ENCODE measurements at regions not wholly inside any gene's neighbourhood (a gene's known extent, or its start where the extent isn't known, plus 50 kb on each side); places are given as distances from the start of the nearest gene placed in this dataset.

DNA sequence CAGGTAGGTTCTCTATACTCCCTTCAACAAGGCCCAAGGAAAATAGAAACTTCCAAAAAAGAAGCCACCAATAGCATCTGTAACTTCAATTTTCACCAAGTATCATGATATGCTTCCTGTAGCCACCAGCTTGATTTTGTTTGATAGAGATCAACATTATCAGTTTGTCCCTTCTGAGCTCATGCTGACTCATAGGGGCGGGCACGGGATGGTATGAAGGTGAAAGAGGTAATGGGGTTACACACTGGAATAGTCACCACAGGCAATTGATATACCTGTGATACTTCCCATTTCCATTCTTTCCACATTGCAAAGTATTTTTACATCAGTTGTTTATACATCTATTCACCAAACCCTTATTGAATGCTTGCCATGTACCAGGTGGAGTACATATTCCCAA is 134.1 kb downstream of the KCNA5 start:
- Histone ChIP-seq H3K27ac (ENCODE audit: insufficient read depth, low read depth, low read length) (no peak overlapping the region), H3K79me2 (ENCODE audit: control insufficient read depth, insufficient read depth, low read length) (no peaks in the 10 kb centered on the region), H2AFZ (ENCODE audit: low read depth, low read length) (no peak overlapping the region), H3K27me3 (ENCODE audit: control insufficient read depth in 2 of 2, insufficient read depth in 2 of 2, low read length in 2 of 2) (peaks cover 0 to 2% of the 10 kb centered on the region in 2 experiments), H3K9ac (replicated peaks; ENCODE audit: extremely low read depth, insufficient read depth, low read length) (no peak overlapping the region), H3K4me3 (replicated peaks in 1 of 3; ENCODE audit: insufficient read depth in 1 of 3, low read depth in 1 of 3, low read length in 3 of 3) (no peak overlapping the region), H3K9me1 (replicated peaks; ENCODE audit: control insufficient read depth, extremely low read depth, insufficient read depth, low read length) (no peaks in the 10 kb centered on the region), H4K20me1 (replicated peaks; ENCODE audit: control insufficient read depth, extremely low read depth, insufficient read depth, low read length) (no peaks in the 10 kb centered on the region), H3K36me3 (ENCODE audit: control insufficient read depth in 2 of 2, extremely low read depth in 1 of 2, insufficient read depth in 2 of 2, low read length in 2 of 2) (no peaks in the 10 kb centered on the region), H3K9me3 (replicated peaks; ENCODE audit: control insufficient read depth, insufficient read depth, low read length) (no peaks in the 10 kb centered on the region), H3K4me1 (ENCODE audit: control insufficient read depth, extremely low read depth, insufficient read depth, low read length) (no peaks in the 10 kb centered on the region), H3K4me2 (ENCODE audit: insufficient read depth, low read length) (no peak overlapping the region)
- no peak for TF ChIP-seq GATA2 (IDR thresholded peaks at IDR 0.05; ENCODE audit: insufficient read depth, insufficient read length, low read depth, low read length)
- TF ChIP-seq, protein P1, sequence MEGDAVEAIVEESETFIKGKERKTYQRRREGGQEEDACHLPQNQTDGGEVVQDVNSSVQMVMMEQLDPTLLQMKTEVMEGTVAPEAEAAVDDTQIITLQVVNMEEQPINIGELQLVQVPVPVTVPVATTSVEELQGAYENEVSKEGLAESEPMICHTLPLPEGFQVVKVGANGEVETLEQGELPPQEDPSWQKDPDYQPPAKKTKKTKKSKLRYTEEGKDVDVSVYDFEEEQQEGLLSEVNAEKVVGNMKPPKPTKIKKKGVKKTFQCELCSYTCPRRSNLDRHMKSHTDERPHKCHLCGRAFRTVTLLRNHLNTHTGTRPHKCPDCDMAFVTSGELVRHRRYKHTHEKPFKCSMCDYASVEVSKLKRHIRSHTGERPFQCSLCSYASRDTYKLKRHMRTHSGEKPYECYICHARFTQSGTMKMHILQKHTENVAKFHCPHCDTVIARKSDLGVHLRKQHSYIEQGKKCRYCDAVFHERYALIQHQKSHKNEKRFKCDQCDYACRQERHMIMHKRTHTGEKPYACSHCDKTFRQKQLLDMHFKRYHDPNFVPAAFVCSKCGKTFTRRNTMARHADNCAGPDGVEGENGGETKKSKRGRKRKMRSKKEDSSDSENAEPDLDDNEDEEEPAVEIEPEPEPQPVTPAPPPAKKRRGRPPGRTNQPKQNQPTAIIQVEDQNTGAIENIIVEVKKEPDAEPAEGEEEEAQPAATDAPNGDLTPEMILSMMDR (IDR thresholded peaks at IDR 0.05; ENCODE audit: extremely low read depth in 1 of 2, insufficient read depth in 1 of 2, low read depth in 1 of 2, low read length in 2 of 2): no peak
- TF ChIP-seq POLR2AphosphoS5 (IDR thresholded peaks at IDR 0.05; ENCODE audit: insufficient read depth, low read depth, low read length): no peak
- TF ChIP-seq MAX (IDR thresholded peaks at IDR 0.05; ENCODE audit: insufficient read depth, insufficient read length): no peak
- no peak for TF ChIP-seq POLR2A (IDR thresholded peaks at IDR 0.05; ENCODE audit: low read depth, low read length)
- no peak for TF ChIP-seq EZH2 (IDR thresholded peaks at IDR 0.05; ENCODE audit: borderline replicate concordance, low read depth, low read length, severe bottlenecking)
- TF ChIP-seq MYC (IDR thresholded peaks at IDR 0.05; ENCODE audit: low read depth, low read length): no peak
- TF ChIP-seq JUN (IDR thresholded peaks at IDR 0.05; ENCODE audit: borderline replicate concordance, insufficient read depth, insufficient read length, low read depth): no peak
- no peak for TF ChIP-seq FOS (IDR thresholded peaks at IDR 0.05; ENCODE audit: borderline replicate concordance, insufficient read depth, low read length)
- DNase-seq (ENCODE audit: low read depth, low spot score): no peak
- dilution Hi-C loops (cut with MboI; ENCODE audit: extremely low pct_ligation_motif_present, low sequenced_read_pairs): no loop called here
- ChIA-PET CTCF (no interaction called here), POLR2A (no interaction called here)
- intact Hi-C loops (cut with micrococcal nuclease): no loop called here
- no peak for FAIRE-seq
- no TSS peak for BruUV-seq (replicated peaks)

All from endothelial cell of umbilical vein (primary cell).